GM13976 (cell line): ENCODE measurements at regions not wholly inside any gene's neighbourhood (a gene's known extent, or its start where the extent isn't known, plus 50 kb on each side); places are given as distances from the start of the nearest gene placed in this dataset.

Experiments
- DNase-seq: peaks from one replicate; pipeline ENCODE4 v3.0.0; 2012; ENCODE audit warnings: low spot score
- CTCF ChIP-seq: IDR thresholded peaks from 2 replicates; pipeline ENCODE4 v1.5.1; 2012; ENCODE audit warnings: borderline replicate concordance, mild to moderate bottlenecking; ENCODE audit not compliant: insufficient read depth; ENCODE audit errors: extremely low read depth, missing control alignments, control extremely low read depth
- in situ Hi-C: fragments of 300-500 bp; cut with MboI; formaldehyde crosslinking; loops from one replicate; pipeline ENCODE4 v1.12.0; 2022; ENCODE audit warnings: low sequenced_read_pairs, mixed read lengths, inconsistent platforms; ENCODE audit not compliant: unreplicated experiment

DNA sequence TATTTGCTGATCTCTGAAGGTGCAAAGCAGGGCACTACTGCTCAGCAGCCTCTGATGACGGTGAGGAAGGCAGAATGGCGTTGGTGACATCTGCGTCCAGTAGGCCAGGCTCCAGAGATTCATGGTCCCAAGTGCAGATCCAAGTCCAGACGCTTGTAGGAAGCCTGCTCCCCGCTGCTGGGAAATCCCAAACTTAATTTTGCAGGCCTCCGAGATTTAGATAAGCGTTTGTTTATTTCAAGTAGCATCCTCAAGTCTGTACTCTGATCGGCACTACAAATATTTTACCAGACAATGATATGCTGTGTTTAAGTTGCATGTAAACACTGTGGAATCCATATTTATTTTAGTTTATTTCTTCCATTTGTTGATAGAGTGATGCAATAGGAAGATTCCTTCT is 244.9 kb upstream of the KLF6 start:
- in situ Hi-C loops: no loop called here
- TF ChIP-seq CTCF: no peak
- no peak for DNase-seq

GRCh38 chr10:4028854-4029583 is 244.0 kb upstream of the KLF6 start:
- DNase-seq: no peak
- no peak for TF ChIP-seq CTCF
- in situ Hi-C loops: no loop called here

- TF ChIP-seq CTCF: no peak
- in situ Hi-C loops: no loop called here
- no peak for DNase-seq
Measured at GRCh38 chr10:4028027-4028471, 243.0 kb upstream of the KLF6 start.

DNA sequence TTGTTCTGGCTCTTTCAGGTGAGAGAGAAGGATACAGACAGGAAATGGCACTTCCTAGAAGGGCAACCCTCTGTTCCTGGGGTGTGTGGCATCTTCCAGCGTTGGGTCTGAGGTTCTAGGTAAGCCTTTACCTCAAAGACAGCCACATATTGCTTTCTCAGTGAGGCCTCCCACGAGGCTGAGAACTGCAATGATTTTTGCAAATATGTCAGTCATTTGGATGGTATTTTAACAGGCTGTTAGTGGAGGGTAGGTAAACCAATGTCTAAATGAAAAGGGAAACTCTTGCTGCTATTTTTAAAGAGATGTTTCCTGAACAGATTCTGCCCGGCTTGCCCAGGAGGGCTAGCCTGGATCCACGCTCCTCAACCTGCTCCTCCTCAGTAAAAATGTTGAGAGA is 240.3 kb upstream of the KLF6 start:
- DNase-seq: no peak
- in situ Hi-C loops: no loop called here
- TF ChIP-seq CTCF: no peak

DNA sequence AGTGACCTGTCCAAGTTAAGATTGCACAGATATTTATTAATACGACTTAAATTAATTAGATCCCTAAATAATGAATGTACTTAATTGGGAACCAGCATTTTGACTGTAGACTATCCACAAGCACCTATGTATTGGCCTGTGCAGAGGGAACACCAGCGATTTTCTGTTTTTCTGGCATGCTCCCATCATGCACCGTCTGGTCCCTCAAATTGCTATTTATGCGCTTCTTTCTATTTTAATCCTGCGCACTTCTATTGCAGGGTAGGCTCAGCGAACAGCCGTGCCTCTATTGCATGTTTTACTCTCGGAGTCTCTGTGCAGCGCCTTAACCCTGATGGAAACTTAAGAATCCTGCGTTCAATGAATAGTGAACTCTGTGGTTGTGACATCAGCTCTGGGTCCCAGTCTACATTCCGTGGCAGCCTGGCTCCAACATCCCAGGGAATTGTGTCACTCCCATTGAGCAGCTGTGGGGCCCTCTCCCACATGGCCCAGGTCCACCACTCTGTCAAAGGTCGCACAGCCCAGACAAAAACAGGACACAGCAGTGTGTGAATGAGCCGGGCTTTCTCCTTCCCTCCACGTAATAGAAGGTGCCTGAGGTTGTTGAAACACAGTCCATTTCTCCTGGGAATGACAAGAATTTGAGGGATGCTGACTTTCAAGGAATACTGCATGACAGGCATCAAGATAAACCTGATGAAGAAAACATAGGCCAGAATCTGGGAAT is 239.7 kb upstream of the KLF6 start:
- DNase-seq: no peak
- no peak for TF ChIP-seq CTCF
- in situ Hi-C loops: no loop called here

- no peak for TF ChIP-seq CTCF
- in situ Hi-C loops: no loop called here
- no peak for DNase-seq
Measured at GRCh38 chr10:4024027-4024426, 239.0 kb upstream of the KLF6 start.

- in situ Hi-C loops: no loop called here
- no peak for TF ChIP-seq CTCF
Measured at GRCh38 chr10:4022473-4022872, 237.5 kb upstream of the KLF6 start.

More at GRCh38 chr10:4022473-4022872, 237.5 kb upstream of the KLF6 start:
- no peak for DNase-seq
